HG02678 (cell line): ENCODE measurements at regions not wholly inside any gene's neighbourhood (a gene's known extent, or its start where the extent isn't known, plus 50 kb on each side); places are given as distances from the start of the nearest gene placed in this dataset.

Experiments
- ATAC-seq: cut with Tn5 transposase; IDR thresholded peaks from one replicate; pipeline ENCODE4 v1.9.1; 2021; ENCODE audit warnings: mild to moderate bottlenecking, moderate library complexity; ENCODE audit not compliant: unreplicated experiment

DNA sequence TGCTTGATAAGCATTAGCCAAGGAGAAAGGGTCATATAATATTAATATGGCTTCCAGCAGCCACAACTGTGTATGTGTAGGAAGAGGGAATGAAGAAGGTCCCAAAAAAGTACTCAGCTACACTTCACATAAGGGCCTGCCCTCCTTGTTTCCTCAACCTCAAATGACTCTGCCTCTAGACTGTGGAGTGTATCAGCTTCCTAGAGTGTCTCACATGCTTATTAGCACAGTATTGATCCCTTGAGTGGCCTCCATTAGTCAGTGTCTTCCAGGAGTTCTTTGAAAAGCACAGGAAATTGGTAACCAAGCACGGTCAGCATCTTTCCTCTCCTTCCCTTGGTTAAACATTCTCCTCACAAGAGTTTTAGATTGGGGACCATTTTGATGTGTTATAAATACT is 190.4 kb upstream of the ATP10B start:
- no peak for ATAC-seq

DNA sequence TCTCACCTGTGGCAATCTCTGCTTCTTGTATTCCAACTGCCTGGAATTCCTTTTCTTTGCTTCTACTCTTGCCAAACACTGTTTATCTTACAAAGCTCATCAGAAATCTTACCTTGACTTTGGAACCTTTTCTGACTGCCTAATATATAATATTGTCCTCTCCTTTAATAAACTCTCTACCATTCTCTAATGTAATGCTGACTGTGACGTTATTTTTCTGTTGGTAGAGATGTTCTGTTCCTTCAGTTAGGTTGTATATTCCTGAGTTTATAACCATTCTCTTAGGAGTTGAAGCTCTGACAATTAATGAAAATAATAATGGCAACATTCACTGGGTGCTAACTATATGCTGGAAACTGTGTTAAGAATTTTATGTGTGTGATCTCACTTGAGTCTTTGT is 188.8 kb upstream of the ATP10B start:
- no peak for ATAC-seq

DNA sequence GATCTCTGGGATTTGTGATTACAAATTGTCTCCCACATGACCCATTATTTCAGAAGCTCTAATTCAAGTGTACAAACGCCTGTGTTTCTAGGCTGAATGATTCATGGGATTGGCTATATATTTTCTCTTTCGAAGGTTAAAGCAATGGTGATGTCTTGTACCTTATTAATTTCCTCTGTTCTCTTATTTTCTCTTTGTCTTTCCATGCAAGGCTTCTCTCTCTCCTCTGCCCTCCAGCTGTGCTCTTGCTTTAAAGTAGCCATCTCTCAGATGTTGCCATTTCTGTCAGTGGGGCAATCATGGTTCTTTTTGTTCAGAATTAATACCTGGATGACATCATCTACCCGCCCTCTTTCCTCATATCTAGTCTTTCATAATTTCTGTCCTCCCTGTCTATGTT is 184.3 kb upstream of the ATP10B start:
- ATAC-seq, result no peak

DNA sequence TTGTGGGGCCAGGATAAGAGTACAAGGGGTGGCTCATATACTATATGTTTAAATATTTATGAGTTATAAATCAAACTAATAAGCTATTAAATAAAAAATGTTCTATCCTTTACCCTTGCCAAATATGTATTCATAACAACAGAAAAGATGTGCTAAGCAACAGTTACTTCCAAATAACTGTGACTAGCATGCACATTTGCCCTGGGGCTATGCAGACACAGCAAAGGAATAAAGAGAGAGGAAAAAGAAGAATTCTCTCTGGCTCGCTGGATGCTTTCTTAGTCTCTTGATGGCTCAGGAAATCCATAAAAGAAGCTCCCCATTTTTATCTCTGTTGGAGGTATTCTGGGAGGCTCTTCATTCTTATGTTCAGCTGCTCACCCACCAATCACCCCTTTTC is 182.4 kb upstream of the ATP10B start:
- ATAC-seq, result no peak

DNA sequence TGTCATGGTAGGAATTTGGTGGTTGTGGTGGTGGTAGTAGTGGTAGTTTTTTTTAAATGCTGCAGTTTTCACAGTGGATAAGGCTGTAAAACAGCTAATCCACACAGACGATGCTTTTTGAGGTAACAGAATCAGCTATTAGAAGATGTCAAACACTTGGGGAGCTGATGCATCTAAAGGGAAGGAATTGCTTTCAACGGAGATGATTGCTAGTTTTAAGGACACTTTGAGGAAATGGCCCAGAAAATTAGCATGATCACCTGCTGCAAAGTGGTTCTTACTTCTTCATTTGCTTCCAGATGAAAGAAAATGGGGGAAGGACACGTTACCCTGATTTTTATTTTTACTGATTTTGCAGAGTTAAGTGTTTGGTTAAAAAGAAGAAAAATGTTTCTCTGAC is 178.2 kb upstream of the ATP10B start:
- ATAC-seq, result no peak

DNA sequence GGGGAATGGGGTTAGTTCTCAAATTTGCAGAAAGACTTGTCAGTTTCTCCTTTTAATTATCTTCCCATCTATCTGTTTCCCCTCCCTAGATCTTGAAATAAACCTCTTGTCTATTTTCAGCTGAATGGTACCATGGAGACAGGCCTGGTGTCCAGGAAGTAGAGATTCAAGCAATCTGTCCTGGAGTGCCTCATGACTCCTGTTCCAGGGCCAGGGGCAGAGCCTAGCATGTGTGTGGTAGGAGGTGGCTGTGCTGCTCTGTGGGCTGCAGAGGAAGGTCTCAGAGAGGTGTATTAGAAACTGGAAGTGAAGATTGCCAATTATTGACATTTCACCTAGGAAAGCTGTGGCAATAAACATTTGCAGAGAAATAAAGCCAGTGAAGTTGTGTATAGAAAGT is 175.8 kb upstream of the ATP10B start:
- ATAC-seq, result no peak

DNA sequence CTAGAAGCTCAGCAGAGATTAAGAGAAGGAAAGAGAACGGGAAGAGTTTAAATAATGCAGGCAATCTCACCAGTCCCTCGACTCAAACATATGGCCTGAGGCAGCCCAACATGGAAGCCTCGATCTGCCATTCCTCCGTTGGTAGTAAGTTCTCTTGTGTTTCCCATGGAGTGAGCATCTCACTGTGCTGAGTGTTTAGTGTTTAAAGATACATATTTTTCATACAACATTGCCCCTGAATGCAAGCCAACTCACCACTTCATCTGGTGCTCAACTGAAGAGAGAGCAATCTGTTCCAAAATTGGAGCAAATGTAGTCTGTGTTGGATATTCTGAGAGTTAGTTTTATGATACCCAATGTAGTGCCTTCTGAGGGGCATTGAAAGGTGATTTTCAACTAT is 171.5 kb upstream of the ATP10B start:
- no peak for ATAC-seq

DNA sequence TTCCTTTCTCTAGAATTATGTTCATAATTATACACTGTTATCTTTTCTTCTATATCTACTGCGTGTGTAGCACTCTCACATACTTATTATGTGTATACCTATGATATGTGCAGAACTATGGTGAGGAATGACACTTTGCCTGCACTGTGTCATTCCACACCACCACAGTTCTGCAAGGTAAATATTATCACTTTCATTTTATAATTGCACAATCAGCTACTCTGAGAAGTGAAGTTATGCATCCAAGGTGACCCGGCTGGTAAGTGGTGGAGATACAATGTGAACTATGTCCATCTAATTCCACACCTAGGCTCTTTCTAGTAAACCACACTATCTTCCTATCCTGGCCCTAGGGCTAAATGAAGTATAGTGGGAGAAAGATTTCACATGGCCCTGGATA is 170.1 kb upstream of the ATP10B start:
- ATAC-seq, result no peak

DNA sequence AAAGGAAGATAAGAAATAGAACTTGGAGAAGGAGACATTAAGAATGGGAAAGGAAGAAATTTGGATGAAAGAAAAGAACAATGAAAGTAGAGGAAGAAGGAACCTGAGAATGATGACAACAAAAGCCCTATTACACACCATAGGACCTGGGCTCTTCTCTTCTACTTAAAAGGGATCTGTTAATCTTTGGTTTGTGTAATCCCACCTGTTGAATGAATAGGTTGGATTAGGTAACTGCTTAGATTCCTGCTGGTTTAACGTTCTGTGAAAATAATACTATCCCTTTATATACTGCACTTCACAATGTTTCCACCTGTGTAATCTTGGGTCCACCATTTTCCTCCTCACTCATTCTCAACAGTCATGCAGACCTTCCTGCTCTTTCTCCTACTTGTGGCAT is 157.8 kb upstream of the ATP10B start:
- no peak for ATAC-seq

DNA sequence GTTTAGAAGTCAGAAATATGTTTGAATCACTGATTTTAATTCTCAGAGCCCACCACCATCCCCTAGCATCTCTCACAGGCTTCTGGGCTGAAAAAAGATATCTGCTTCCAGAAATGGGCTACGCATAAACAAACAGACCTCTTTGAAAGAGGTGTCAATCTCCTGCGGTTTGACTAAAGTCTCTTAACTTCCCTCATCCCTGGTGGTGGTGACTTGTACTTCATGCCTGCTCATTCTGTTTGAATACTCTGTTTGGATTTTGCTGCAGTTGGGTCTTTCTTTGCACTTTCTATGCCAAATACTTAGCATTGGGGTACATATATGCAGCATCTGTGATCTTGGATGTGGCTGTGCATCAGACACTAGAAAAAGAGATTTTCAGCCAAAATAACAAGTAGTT is 157.2 kb upstream of the ATP10B start:
- ATAC-seq, result no peak

DNA sequence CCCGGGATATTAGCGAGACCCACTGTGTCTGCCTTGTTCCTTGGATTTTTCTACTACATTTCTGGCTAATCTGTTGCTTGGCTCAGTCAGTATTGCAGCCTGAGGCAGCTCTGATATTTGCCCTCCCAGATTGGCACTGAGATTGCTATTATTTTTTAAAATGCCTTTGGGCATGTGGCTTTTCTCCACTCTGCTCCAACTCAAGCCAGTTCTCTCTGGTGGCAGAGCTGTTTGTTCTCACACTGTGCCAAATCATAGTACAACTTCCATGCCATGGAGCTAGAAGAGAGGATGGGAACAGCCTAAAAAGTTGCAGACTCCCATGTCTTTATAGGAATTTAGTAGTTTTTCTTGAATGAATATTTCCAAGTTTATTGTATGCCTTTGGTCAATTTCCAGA is 155.9 kb upstream of the ATP10B start:
- ATAC-seq, result no peak

DNA sequence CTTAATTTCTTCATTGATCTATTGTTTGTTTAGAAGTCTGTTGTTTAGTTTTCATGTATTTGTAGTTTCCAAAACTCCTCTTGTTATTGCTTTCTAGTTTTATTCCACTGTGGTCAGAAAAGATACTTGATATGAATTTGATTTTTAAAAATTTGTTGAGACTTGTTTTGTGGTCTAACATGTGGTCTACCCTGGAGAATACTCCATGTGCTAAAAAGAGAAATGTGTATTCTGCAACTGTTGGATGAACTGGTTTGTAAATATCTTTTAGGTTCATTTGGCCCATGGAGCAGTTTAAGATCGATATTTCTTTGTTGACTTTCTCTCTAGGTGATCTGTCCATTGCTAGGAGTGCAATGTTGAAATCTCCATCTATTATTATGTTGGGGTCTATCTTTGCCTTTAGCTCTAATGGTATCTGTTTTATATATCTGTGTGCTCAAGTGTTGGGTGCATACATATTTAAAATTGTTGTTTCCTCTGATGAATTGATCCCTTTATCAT is 150.6 kb upstream of the ATP10B start:
- no peak for ATAC-seq

DNA sequence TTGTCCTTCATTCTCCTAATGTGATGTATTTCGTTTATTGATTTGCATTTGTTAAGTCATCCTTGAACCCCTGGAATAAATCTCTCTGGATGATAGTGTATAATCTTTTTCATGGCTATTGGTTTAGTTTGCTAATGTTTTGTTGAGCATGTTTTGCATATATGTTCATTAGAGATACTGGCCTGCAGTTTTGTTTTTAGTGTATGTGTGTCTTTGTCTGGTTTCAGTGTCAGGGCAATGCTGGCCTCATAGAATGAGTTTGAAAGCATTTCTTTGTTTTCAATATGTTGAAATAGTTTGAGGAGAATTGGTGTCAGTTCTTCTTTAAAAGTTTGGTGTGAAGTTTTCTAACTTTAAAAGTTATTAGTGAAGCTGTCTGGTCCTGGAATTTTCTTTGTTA is 149.6 kb upstream of the ATP10B start:
- no peak for ATAC-seq

DNA sequence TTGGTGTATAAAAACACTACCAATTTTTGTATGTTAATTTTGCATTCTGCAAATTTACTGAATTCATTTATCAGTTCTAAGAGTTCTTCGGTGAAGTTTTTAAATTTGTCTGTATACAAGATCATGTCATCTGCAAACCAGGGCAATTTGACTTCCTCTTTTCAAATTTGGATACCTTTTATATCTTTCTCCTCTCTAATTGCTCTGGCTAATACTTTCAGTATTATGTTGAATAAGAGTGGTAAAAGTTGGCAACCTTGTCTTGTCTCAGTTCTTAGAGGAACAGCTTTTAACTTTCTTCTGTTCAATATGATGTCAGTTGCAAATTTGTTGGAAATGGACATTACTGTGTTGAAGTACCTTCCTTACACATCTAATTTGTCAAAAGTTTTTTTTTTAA is 149.1 kb upstream of the ATP10B start:
- ATAC-seq, result peak; percentile 50

DNA sequence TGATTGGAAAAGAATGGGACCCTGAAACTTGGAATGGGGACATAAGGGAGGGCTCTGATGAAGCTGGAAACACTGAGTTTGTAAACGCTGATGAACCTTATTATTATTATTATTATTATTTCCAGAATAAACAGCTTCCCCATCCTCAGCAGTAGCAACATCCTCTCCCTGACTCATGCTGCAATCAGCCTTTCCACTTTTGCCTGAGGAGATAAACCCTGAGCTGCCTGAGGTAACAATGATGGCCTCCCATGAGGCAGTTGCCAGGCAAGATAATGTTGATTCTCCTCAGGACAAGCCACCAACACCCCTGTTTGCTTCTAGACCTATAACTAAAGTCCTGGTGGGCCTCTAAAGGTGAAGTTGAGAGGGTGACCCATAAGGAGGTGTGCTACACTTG is 139.2 kb upstream of the ATP10B start:
- ATAC-seq, result no peak

DNA sequence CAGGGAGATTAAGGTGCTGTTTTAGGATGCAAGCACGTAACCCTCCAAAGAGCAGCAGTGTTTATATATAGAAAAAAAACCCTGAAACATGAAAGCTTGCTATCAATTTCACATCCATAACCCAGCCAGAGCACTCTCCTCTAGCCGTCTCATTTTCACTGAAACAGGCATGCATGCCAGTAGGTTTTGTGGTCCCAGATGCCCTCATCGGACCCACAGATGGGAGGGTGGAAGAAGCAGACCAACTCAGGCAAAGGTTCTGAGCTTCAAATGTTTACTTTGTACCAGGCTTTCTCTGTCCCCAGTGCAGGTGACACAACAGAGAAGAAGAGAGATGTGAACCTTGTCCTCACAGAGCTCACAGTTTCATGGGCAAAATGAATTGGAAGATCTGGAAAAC is 127.4 kb upstream of the ATP10B start:
- ATAC-seq, result no peak

DNA sequence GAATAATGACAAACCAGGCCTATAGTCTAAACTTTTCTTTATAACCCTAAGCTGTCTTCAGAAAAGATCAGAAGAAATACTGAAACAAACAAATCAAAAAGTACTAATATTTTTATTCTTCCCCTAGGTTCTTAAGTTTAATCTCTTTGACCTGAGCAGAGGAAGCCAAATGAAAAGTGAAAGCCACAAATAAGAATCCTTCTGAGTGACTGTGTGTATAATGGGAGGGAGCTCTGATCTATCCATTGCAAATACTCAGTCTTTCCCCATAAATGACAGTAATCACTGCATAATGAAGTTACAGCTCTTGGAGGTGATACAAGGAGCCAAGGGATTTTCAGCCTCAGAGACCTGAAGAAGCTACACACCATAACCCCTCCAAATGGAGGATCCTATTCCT is 126.9 kb upstream of the ATP10B start:
- no peak for ATAC-seq

DNA sequence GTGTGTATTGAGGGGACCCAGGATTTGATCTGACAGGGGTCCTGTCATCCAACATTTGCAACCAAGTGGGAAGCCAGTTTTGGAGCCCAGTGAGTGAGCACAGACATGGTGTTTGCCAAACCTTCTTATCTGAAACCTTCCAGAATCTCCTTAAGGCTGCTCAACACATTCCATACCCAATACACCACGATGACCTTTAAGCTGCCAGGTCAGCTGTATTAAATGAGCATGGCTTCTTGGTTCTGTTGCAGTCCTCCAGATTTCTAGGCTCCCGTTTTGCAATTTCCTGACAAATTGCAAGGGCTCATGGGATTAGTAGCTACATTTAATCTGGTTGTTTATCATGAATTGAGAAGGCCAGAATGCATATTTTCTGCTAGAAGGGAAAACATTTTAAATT is 124.2 kb upstream of the ATP10B start:
- ATAC-seq, result no peak

DNA sequence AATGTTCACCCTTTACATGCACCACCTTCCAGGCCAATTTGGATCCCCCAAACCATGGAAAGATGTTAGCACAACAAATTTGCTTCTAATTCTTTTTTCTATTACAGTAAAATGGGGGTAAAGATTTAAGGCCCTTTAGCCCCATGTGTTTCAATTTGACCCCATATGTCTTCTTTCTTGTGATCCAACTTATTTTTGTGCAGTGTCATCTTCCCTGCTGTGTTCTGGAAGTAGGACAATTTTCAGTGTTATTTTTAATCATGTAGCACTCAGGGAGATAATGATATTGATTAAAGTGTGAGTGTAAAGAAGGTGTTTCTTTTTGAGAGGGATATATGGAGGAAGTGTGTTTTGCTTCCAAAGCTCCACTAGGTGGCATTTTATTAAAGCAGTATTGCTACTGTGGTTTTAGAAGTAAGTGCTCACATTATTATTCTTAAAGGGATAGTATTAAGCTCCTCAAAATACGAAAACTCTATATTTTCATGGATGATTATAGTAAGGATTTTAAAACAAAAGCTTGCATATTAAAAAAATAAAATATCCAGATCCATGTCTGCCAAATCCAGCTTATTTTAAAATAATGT is 118.7 kb upstream of the ATP10B start:
- no peak for ATAC-seq

DNA sequence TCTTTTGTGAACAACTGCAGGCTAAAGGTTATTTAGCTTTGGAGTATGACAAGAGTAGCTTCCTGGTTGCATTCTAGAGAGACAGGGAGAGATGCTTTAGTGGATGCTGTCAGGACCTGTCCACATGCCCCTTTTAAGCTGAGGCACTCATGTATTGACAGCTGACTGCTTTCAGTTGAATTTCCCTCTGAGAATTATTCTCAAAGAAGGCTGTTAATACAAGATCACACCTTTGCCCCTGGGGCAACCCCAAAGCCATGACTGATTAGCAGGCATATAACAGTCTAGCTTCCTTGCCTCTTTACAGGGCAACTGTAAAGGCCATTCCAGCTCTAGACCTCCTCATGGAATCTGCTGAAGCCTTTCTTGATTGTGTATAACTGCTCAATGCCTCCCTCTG is 117.6 kb upstream of the ATP10B start:
- no peak for ATAC-seq

DNA sequence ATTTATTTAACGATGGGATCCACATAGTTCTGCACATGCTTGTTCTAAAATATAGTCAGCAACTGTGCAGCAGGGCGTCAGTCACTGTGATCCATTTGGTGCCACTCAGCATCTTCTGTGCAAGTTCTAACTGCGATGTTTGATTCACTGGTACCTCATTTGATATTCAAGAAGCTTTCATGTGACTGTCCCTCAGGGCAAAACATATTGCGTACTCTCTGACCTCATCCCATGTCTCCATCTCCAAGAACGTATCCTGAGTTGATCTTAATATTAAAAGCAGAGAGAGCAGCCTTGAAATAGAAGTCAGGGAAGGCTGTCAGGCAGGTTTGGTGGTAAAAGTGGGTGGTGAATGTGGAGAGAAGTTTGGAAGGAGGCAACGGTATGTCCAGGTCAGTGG is 116.5 kb upstream of the ATP10B start:
- no peak for ATAC-seq

DNA sequence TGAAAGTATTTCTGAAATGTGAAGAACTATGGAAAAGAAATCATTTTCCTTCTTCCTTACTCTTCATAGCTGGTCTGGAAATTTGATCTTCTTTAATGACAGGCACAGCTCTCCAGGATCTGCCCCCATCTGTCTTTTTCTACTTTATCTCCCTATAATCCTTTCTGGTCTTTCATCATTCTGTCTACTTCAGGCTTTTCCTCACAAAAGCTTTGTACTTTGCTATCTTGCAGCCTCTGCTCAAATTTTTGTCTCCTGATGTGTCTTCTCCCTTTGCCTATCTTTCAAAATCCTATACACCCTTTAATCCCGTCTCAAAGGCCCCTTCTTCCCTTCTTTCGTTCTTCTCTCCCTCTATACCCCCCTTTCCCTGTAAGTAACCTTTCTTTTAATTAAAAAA is 114.9 kb upstream of the ATP10B start:
- no peak for ATAC-seq

DNA sequence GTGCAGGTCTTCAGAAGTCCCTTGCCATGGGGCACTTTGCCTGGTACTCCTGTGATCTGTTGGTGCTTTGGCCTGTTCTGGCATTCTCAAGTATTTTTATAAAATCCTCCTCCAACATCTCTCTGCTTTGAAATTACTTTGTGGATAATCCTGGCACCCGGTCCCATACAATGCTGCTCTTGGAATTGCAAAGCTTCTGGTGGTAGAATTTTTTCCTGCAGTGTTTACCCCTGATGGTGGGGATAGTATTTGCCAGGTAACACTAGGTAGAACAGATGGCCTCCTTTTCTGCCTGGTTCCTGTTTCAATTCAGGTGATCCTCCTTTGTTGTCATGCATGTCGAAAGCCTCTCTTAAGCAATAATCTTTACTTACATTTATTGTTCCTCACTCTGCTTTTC is 109.8 kb upstream of the ATP10B start:
- no peak for ATAC-seq

DNA sequence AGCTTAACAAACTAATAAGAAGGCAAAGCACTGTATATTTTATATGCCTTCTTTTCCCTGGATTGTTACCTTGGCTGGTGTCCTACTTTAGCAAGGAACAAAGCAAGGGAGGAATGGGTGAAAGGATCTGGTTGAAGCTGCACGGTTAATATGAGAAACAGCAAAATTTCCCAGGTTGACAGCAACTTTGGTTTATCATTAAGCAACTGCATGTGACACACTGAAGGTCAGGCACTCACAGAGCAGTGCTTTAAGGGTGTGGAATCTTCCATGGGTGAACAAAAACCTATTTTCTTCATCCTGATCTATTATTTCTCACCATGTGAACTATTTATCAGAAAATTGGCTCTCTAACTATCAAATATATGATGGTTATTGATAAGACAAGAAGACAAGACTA is 109.0 kb upstream of the ATP10B start:
- ATAC-seq, result peak; percentile 32
